GM19395 (cell line): ENCODE measurements at regions not wholly inside any gene's neighbourhood (a gene's known extent, or its start where the extent isn't known, plus 50 kb on each side); places are given as distances from the start of the nearest gene placed in this dataset.

Source experiments
- ATAC-seq: cut with Tn5 transposase; IDR thresholded peaks from one replicate; pipeline ENCODE4 v1.9.1; 2021; ENCODE audit warnings: mild to moderate bottlenecking, moderate library complexity; ENCODE audit not compliant: unreplicated experiment

- ATAC-seq = no peak
Measured at GRCh38 chr16:61596655-61597054, 439.6 kb downstream of the CDH8 start.

- no peak for ATAC-seq
Measured at GRCh38 chr16:61595605-61596004, 440.6 kb downstream of the CDH8 start.

DNA sequence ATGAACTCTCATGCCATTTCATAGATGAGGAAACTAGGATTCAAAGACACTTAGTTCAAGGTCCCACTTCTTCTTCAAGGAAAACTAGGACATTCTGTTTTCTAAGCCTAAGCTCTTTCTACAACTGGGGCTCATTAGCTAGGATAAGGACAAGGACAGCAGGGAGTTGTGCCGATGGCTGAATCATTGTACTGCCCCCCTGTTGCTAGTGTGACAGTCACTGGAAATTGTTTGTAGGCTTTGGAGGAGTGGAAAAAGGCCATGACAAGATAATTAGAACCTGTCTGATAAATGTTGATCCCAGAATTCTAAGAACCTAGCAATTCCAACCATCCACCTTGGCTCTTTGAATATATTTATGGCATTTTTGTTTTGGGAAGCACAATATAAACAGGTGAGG is 445.7 kb downstream of the CDH8 start:
- ATAC-seq = no peak

GRCh38 chr16:61587526-61587925 is 448.7 kb downstream of the CDH8 start:
- ATAC-seq = no peak

GRCh38 chr16:61581417-61582046 is 454.7 kb downstream of the CDH8 start:
- ATAC-seq = no peak

DNA sequence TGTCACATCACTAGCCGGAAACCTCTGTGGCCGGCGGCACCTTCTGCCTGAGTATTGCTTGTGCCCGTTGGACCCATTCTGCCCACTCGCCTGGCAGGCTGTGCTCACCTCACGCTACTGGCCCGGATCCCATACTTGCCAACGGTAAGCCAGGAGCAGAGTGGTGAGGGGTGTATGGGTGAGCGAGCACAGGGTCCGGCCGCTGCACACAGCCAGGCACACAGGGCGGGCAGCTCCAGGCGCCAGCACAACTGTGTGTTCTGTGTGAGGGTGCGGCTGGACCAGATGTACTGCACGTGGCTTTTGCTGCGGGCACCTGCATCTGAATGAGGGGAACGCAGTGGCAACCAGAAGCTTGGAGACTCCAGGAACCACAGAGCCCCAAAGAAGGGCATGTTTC is 455.7 kb downstream of the CDH8 start:
- ATAC-seq = no peak

DNA sequence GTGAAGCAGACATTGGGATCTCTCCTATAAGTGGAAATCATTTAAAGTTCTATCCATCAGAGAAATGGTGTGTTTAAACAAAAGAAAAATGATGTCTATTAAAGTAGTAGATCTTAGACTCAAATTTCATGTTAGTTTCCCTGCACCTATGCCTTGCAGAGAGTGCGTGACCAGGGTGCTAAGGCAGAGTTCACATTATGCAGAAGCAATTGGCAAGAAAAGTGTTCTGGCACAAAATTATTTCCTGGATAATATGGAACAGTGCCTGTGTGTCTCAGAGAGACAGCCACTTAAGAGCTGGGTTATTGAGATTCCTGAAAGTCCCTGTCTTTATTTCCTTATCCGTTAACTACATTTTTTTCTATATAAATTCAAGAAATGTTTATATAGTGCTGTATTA is 457.0 kb downstream of the CDH8 start:
- no peak for ATAC-seq

GRCh38 chr16:61576476-61576875 is 459.8 kb downstream of the CDH8 start:
- no peak for ATAC-seq

- no peak for ATAC-seq
Measured at GRCh38 chr16:61575617-61576016, 460.6 kb downstream of the CDH8 start.

GRCh38 chr16:61569028-61569427 is 467.2 kb downstream of the CDH8 start:
- ATAC-seq = no peak

DNA sequence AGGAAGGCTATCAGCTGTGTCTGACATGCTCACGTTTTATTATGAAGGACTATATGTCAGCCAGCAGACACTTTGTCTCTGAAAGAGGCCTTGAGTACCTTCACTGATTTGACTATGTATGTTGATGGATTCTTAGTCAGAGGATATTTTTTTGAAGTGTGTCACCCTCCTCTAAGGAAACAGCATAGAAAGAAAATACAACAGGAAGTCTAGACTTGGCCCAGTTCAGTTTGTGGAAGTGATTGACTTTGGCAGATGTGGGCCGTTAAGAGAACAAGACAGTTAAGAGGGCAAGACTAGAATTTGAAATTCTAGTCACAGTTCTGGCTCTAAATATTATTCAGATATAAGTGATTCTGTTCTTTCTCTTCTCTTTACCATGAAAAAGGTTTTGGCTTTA is 471.5 kb downstream of the CDH8 start:
- no peak for ATAC-seq

DNA sequence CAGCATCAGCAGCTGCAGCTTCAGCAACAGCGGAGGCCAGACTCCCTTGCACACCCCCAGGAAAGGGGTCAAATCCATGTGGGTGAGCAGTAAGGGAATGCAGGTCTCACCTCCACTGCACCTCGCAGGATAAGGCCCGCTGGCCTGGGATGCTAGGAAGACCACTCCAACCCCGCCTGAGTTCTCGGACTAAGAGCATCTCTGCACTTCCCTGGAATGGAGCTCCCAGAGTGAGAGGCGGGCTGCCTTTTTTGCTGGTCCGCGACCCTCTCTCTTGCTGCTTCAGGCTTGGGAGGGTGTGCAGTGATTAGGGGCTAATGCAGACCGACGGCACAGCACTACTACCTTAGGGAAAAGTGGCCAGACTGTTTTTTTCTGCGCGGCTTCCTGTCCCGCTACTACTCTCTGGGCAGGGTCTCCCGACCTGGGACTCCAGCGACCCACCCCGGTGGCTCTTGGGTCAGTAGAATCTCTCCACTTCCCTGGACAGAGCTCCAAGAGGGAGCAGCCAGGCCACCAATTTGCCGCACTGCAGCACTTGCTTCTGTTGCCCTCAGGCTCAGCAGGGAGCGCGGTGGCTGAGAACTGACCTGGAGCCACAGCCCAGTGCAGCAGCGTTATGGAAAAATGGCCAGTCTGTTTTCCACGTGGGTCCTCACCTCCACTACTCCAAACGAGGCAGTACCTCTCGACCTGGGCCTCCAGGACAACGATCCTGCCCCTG is 480.4 kb downstream of the CDH8 start:
- no peak for ATAC-seq

- no peak for ATAC-seq
Measured at GRCh38 chr16:61549327-61549726, 486.9 kb downstream of the CDH8 start.

DNA sequence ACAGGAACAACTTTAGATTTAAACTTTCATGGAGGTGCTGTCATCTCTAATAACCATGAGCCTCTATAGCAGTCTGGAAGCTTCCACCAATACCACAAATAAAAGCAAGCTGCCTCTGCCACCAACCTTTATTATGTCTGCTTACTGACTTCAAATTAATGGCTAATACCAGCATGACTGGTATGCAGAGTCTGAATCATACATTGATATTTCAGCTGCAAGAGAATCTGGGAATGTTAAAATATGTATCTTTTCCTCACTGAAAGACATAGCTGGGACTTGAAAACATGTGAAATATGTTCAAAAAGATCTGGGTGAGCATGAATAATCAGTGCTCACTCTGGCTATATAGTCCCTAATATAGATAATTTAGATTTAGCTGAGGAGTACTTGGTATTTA is 488.6 kb downstream of the CDH8 start:
- ATAC-seq = no peak

DNA sequence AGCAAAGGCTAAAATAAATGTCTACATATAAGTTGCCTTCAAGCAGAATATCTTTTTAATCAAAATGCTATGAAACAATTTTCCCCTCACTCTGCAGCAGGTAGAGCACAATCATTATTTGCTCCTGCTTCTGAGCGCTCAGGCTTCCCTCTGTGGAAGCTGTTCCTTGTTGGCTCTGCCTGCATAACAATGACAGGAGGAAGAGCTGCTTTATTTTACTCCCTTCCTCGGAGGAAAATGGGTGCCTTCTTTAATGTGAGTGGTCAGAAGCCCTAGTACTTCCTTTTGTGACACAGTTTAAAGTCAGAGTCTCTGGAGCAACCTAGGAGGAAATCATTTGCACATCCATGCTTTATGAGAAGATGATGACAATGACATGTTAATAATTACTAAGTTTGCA is 492.1 kb downstream of the CDH8 start:
- no peak for ATAC-seq

DNA sequence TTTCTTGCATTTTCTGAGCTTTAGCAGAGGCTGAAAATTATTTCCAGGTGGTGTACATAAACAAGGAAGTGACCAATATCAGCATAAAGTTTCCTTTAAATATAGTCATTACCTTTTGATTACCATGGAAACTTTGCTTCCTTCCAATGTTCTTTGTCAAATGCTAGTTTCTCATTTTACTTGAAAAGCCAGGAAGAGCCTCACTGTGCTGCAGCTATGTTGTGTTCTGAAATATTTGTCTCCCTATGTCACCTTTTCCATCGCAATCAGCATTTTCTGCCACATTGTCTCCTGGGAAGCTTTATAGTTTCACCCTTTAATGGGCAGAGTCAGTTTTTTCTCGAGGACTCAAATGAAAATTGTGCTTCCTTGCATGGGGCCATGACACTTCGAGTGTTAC is 496.0 kb downstream of the CDH8 start:
- ATAC-seq = no peak

GRCh38 chr16:61530697-61531096 is 505.5 kb downstream of the CDH8 start:
- ATAC-seq = no peak

GRCh38 chr16:61500851-61501250 is 535.4 kb downstream of the CDH8 start:
- no peak for ATAC-seq

GRCh38 chr16:61480250-61480649 is 556.0 kb downstream of the CDH8 start:
- ATAC-seq = no peak

GRCh38 chr16:61471737-61472136 is 564.5 kb downstream of the CDH8 start:
- no peak for ATAC-seq

DNA sequence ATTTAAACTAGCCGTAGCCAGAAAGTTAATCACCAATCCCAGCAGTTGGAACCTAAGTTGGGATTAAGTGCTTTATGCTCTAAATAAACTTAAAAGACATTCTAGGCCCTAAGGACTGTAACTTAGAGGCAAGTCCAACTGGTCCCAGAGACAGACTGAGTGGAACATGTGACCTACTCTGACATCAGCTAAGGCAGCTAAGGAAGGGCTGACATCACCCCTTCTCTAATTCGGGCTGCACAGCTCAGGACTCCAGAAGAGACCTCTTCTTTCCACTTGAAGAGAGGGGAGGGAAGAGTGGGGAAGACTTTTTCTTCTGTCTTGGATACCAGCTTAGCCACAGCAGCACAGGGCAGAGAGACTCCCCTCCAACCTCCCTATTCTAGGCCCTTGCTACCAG is 565.2 kb downstream of the CDH8 start:
- ATAC-seq = no peak

DNA sequence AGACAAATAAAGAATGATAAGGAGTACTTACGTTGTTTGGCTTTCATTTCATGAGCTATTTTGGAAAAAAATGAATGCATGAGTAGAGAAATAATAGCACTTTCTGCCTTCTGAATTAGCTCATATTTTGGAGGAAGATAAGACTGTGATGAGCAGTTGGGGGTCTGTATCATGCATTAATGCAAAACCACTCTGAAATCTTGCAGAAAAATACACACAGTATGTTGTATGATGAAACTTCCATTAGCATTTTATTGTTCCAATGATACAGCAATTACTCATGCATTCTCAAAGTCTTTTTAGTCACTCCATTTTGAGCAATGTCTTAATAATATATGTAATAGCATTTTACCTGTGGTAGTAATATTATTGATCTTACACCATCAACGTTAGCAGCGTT is 571.0 kb downstream of the CDH8 start:
- no peak for ATAC-seq

DNA sequence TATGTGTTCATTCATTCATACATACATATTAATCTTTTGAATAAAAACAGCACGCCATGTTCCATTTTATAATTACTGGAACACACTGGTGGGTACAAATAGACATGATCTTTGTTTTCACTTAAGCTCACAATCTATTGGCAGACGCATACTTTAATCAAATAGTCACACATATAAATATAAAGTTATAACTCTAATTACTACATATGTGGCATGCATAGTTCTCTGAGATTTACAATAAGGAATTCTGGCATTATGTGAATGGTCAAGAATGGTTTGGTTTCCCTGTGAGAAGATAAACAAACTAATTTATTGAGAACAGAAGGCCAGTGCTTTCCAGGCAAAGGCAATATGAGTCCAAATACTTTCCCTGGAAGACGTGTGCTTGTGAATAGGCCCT is 576.2 kb downstream of the CDH8 start:
- ATAC-seq = no peak
